Astrocyte (in vitro differentiated cells and primary cell): ENCODE measurements at regions not wholly inside any gene's neighbourhood (a gene's known extent, or its start where the extent isn't known, plus 50 kb on each side); places are given as distances from the start of the nearest gene placed in this dataset.
"Not testable (repeated sequence)": the region's sequence is repeated elsewhere in the genome, so short reads cannot be mapped to it uniquely, and the experiment has no call there.

Experiments used
- EZH2 ChIP-seq: IDR thresholded peaks from 2 replicates; pipeline ENCODE4 v1.6.1; 2012; ENCODE audit warnings: mild to moderate bottlenecking, low read length, inconsistent platforms; ENCODE audit not compliant: insufficient read depth
- TF ChIP-seq, protein P1 (sequence below): IDR thresholded peaks from 2 replicates; pipeline ENCODE4 v1.5.1; 2011; ENCODE audit warnings: low read depth, mild to moderate bottlenecking, inconsistent platforms, low read length, moderate library complexity; ENCODE audit not compliant: insufficient read depth

GRCh38 chr18:42381236-42381635 is 426.2 kb downstream of the PIK3C3 start:
- TF ChIP-seq, protein P1, sequence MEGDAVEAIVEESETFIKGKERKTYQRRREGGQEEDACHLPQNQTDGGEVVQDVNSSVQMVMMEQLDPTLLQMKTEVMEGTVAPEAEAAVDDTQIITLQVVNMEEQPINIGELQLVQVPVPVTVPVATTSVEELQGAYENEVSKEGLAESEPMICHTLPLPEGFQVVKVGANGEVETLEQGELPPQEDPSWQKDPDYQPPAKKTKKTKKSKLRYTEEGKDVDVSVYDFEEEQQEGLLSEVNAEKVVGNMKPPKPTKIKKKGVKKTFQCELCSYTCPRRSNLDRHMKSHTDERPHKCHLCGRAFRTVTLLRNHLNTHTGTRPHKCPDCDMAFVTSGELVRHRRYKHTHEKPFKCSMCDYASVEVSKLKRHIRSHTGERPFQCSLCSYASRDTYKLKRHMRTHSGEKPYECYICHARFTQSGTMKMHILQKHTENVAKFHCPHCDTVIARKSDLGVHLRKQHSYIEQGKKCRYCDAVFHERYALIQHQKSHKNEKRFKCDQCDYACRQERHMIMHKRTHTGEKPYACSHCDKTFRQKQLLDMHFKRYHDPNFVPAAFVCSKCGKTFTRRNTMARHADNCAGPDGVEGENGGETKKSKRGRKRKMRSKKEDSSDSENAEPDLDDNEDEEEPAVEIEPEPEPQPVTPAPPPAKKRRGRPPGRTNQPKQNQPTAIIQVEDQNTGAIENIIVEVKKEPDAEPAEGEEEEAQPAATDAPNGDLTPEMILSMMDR, result not testable (repeated sequence)
- TF ChIP-seq EZH2, result not testable (repeated sequence)
